ENCODE measurements at regions not wholly inside any gene's neighbourhood (a gene's known extent, or its start where the extent isn't known, plus 50 kb on each side); places are given as distances from the start of the nearest gene placed in this dataset.
"Not testable (repeated sequence)": the region's sequence is repeated elsewhere in the genome, so short reads cannot be mapped to it uniquely, and the experiment has no call there.

GRCh38 chr6:159594106-159594749, 98.8 kb downstream of the SOD2 start:
- no peak for DNase-seq

GRCh38 chr6:159590835-159591234, 102.2 kb downstream of the SOD2 start:
- DNase-seq: no peak

- no peak for DNase-seq
Measured at GRCh38 chr6:159586684-159587083, 106.4 kb downstream of the SOD2 start.

GRCh38 chr6:159582736-159583135, 110.3 kb downstream of the SOD2 start:
- no peak for DNase-seq

- no peak for DNase-seq
Measured at GRCh38 chr6:159578629-159579028, 114.4 kb downstream of the SOD2 start.

- DNase-seq: no peak
Measured at GRCh38 chr6:159577564-159577963, 115.5 kb downstream of the SOD2 start.

- no peak for DNase-seq
Measured at GRCh38 chr6:159572439-159573110, 120.5 kb downstream of the SOD2 start.

- DNase-seq: no peak
Measured at GRCh38 chr6:159565181-159565710, 127.8 kb downstream of the SOD2 start.

GRCh38 chr6:159564456-159564855, 128.6 kb downstream of the SOD2 start:
- no peak for DNase-seq

- no peak for DNase-seq
Measured at GRCh38 chr6:159557031-159557430, 136.0 kb downstream of the SOD2 start.

GRCh38 chr6:159555082-159555875, 137.8 kb downstream of the SOD2 start:
- DNase-seq: no peak

GRCh38 chr6:159541296-159541695, 151.7 kb downstream of the SOD2 start:
- no peak for DNase-seq

GRCh38 chr6:159540883-159541282, 152.2 kb downstream of the SOD2 start:
- DNase-seq: no peak

- no peak for DNase-seq
Measured at GRCh38 chr6:159540152-159540551, 152.9 kb downstream of the SOD2 start.

- not testable (repeated sequence) for DNase-seq
Measured at GRCh38 chr6:159538031-159538430, 155.0 kb downstream of the SOD2 start.

- no peak for DNase-seq
Measured at GRCh38 chr6:159535656-159536350, 157.2 kb downstream of the SOD2 start.

- no peak for DNase-seq
Measured at GRCh38 chr6:159533568-159533967, 159.5 kb downstream of the SOD2 start.

- no peak for DNase-seq
Measured at GRCh38 chr6:159533016-159533415, 160.0 kb downstream of the SOD2 start.

GRCh38 chr6:159532155-159532554, 160.9 kb downstream of the SOD2 start:
- no peak for DNase-seq

GRCh38 chr6:159529934-159530333, 163.1 kb downstream of the SOD2 start:
- no peak for DNase-seq

GRCh38 chr6:159527351-159527750, 165.7 kb downstream of the SOD2 start:
- DNase-seq: no peak

GRCh38 chr6:159525445-159526025, 167.5 kb downstream of the SOD2 start:
- no peak for DNase-seq
